ENCODE measurements at regions not wholly inside any gene's neighbourhood (a gene's known extent, or its start where the extent isn't known, plus 50 kb on each side); places are given as distances from the start of the nearest gene placed in this dataset.

- peak; percentile 8 for ATAC-seq
Measured at GRCh38 chr6:144335311-144335861, 50.3 kb downstream of the UTRN start.

- ATAC-seq = peak; percentile 80
Measured at GRCh38 chr6:144335914-144336313, 50.8 kb downstream of the UTRN start.

- ATAC-seq = no peak
Measured at GRCh38 chr6:144336900-144337299, 51.8 kb downstream of the UTRN start.

DNA sequence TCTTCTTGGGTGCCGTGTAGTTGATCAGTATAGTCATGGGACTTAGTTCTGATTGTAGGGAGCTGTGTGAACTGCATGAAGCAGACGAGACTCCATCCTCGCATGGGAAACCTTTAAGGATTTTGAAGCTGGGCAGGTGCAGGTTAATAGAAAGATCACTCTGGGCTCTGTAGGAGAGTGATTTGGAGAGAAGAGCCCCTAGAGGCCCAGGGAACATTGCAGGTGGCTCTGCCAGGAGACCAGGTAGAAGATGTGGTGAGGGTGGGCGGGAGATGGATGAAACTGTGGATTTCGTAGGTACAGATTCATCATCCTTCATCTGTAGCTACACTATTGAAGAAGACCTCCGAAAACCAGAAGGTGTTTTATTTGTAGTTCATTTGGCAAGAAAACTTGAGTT, 53.3 kb downstream of the UTRN start:
- ATAC-seq = no peak

- no peak for ATAC-seq
Measured at GRCh38 chr6:144338951-144339700, 54.0 kb downstream of the UTRN start.

GRCh38 chr6:144339859-144340452, 54.8 kb downstream of the UTRN start:
- ATAC-seq = no peak

- ATAC-seq = no peak
Measured at GRCh38 chr6:144340541-144341371, 55.6 kb downstream of the UTRN start.

- peak; percentile 33 for ATAC-seq
Measured at GRCh38 chr6:144341831-144342527, 56.8 kb downstream of the UTRN start.

- ATAC-seq = peak; percentile 60
Measured at GRCh38 chr6:144343701-144344428, 58.7 kb downstream of the UTRN start.

DNA sequence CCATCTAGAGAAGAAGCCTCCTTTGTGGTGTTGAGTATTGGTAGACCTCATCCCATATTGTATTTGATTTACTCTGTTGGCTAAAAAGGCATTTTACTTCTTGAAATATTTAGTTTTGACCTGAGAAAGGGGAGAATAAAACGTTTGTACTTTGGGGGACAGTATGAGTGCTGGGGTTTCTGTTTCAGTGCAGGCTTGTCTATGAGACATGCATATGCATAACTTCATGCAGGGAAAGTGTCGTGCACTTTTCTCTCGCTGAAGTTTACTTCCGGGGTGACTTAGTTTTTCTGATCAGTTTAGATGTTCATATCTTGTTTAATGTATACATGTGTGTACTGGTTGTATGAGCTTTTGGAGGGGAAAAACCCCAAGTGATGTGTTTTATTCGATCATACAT, 59.5 kb downstream of the UTRN start:
- no peak for ATAC-seq

DNA sequence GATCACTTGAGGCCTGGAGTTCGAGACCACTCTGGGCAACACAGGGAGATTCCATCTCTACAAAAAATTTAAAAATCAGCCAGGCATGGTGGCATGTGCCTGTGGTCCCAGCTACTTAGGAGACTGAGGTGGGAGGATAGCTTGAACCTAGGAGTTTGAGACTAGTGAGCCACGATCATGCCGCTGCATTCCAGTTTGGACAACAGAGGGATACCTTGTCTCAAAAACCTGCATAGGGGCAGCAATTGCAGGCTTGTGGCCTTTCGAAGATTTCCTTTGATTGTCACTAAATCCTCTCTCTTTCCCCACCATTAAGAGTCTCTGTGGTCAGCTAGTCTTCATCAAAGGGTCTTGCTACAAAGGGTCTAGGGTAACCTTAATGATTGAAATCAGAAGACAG, 60.3 kb downstream of the UTRN start:
- ATAC-seq = no peak

GRCh38 chr6:144346719-144347447, 61.7 kb downstream of the UTRN start:
- peak; percentile 44 for ATAC-seq

DNA sequence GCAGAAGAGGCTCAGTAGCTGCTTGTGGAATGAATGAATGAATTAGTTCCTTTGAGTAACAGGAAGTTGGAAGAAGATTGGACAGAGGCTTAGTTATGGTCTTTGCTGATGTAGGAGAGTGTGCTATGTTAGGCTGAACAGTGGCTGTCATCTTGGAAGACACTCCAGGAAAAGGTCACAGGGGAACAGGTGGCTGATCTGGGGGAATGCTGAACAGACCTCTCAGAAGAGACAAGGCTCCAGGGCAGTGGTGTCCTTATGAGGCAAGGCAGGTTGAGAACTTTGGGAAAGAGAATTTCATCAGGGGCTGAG, 62.3 kb downstream of the UTRN start:
- no peak for ATAC-seq

GRCh38 chr6:144347933-144348332, 62.8 kb downstream of the UTRN start:
- no peak for ATAC-seq

- peak; percentile 77 for ATAC-seq
Measured at GRCh38 chr6:144349690-144350527, 64.8 kb downstream of the UTRN start.

- ATAC-seq = no peak
Measured at GRCh38 chr6:144350528-144350880, 65.4 kb downstream of the UTRN start.

DNA sequence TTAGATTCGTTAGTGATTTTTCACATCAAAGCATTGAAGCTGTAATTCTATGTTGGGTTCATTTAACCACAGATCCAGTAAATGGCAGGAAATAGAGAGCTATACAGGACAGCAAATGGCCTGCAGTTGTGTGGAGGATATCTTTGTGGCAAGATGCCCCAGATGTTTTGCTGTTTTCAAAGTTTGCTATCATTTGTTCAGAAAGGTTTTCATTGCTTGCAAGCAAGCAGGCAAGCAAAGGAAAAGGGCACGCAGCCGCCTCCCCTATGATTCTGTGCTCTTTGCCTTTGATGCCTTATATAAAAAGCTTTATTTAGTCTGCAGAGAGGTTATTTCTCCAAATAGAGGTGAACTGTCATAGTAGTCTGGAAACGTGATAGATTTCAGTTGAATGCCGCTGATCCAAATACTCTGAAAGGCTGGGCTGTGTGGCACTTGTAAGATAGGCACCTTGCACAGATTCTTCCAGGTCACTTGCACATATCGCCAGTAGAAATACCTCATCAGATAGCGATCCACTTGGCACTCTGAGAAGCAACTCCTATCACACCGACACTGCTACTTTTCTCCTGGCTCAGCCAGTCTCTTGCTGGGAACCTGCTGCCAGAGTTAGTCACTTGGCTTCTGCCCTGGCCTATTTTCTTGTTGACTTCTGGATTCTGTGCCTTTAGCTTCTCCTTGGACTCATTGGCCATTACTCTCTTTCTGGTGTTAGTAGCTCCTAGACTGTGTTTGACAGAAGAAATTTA, 66.4 kb downstream of the UTRN start:
- ATAC-seq = peak; percentile 26

DNA sequence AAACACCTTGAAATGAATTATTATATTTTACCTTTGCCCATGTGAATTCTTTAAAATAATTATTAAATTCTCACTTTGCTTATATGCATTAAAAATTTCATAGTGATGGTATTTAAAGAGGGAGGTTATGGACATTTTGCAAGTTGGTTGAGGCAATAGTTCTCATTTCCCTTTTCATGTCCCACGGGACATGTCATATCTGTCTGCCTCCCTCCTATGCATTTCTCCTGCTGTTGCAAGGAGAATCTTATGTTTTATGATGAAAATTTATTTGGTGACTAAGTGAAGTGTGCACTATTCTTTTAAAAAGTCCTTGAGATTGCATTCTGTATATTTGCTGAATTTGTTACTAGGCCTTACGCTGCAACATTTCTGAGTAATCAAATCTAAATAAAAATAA, 67.2 kb downstream of the UTRN start:
- no peak for ATAC-seq

GRCh38 chr6:144353871-144354314, 68.8 kb downstream of the UTRN start:
- no peak for ATAC-seq

- no peak for ATAC-seq
Measured at GRCh38 chr6:144359783-144360182, 74.6 kb downstream of the UTRN start.
